A549 (cell line): ENCODE measurements at regions not wholly inside any gene's neighbourhood (a gene's known extent, or its start where the extent isn't known, plus 50 kb on each side); places are given as distances from the start of the nearest gene placed in this dataset.

ENCODE experiments used
- BHLHE40 ChIP-seq: IDR thresholded peaks from 2 replicates; pipeline ENCODE4 v1.6.1; 2012; ENCODE audit warnings: low read depth, low read length, inconsistent platforms
- EHMT2 ChIP-seq: fragments of 200-600 bp; sonication (generic); IDR thresholded peaks from 2 replicates; pipeline ENCODE4 v1.6.1; 2016; ENCODE audit warnings: antibody characterized with exemption, low read depth, mild to moderate bottlenecking, moderate library complexity
- EP300 ChIP-seq, 2 experiments: fragments of >200 bp; sonication (Bioruptor Twin); formaldehyde crosslinking; IDR thresholded peaks; 2 replicates in 1 of 2; 3 replicates in 1 of 2; pipeline ENCODE4 v1.6.1; 2016 to 2017
- HDAC2 ChIP-seq: fragments of 200-600 bp; sonication (generic); IDR thresholded peaks from 2 replicates; pipeline ENCODE4 v1.6.1; 2016
- KDM1A ChIP-seq: fragments of 200-600 bp; sonication (generic); IDR thresholded peaks from 2 replicates; pipeline ENCODE4 v1.6.1; 2016; ENCODE audit warnings: low read depth, mild to moderate bottlenecking
- NR3C1 ChIP-seq: fragments of >200 bp; sonication (Bioruptor Twin); formaldehyde crosslinking; IDR thresholded peaks from 3 replicates; pipeline ENCODE4 v1.6.1; 2017
- POLR2A ChIP-seq: IDR thresholded peaks from 2 replicates; pipeline ENCODE4 v1.6.1; 2012; ENCODE audit warnings: mild to moderate bottlenecking, low read length
- ZSCAN20 ChIP-seq: fragments of 250-450 bp; sonication (Bioruptor Pico); IDR thresholded peaks from 2 replicates; pipeline ENCODE4 v1.8.0; 2022; ENCODE audit warnings: mild to moderate bottlenecking, moderate library complexity
- TF ChIP-seq, protein P1 (sequence below): fragments of >200 bp; sonication (Bioruptor Twin); formaldehyde crosslinking; IDR thresholded peaks from 3 replicates; pipeline ENCODE4 v1.5.1; 2016
- TF ChIP-seq, protein P2 (sequence below): fragments of 450-650 bp; IDR thresholded peaks from 2 replicates; pipeline ENCODE4 v1.6.1; 2014; ENCODE audit warnings: antibody characterized with exemption
- TF ChIP-seq, protein P3 (sequence below): fragments of 200-600 bp; sonication (generic); IDR thresholded peaks from 2 replicates; pipeline ENCODE4 v1.6.1; 2016; ENCODE audit warnings: antibody characterized with exemption, mild to moderate bottlenecking, moderate library complexity

DNA sequence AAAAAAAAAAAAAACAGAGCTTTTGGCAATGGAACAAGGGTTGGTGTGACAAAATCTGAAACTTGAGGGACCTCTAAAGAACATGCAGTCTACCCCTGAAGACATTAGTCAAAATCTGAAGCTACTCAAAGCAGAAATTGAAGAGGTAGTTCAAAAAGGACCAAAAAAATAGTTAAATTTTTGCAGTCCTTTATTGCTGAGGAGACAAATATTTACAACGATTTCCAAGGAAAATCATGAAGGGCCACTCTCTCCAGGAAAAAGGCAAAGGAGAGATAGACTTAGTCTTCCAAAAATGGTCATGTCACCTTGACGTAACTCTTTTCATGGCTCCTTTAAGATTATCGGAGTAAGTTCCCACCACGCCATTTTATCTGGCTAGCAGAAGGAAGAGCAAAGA, 452.0 kb downstream of the XIRP2 start:
- no peak for TF ChIP-seq BHLHE40
- TF ChIP-seq, protein P1, sequence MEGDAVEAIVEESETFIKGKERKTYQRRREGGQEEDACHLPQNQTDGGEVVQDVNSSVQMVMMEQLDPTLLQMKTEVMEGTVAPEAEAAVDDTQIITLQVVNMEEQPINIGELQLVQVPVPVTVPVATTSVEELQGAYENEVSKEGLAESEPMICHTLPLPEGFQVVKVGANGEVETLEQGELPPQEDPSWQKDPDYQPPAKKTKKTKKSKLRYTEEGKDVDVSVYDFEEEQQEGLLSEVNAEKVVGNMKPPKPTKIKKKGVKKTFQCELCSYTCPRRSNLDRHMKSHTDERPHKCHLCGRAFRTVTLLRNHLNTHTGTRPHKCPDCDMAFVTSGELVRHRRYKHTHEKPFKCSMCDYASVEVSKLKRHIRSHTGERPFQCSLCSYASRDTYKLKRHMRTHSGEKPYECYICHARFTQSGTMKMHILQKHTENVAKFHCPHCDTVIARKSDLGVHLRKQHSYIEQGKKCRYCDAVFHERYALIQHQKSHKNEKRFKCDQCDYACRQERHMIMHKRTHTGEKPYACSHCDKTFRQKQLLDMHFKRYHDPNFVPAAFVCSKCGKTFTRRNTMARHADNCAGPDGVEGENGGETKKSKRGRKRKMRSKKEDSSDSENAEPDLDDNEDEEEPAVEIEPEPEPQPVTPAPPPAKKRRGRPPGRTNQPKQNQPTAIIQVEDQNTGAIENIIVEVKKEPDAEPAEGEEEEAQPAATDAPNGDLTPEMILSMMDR = no peak
- no peak for TF ChIP-seq KDM1A
- TF ChIP-seq, protein P2, sequence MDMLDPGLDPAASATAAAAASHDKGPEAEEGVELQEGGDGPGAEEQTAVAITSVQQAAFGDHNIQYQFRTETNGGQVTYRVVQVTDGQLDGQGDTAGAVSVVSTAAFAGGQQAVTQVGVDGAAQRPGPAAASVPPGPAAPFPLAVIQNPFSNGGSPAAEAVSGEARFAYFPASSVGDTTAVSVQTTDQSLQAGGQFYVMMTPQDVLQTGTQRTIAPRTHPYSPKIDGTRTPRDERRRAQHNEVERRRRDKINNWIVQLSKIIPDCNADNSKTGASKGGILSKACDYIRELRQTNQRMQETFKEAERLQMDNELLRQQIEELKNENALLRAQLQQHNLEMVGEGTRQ = no peak
- TF ChIP-seq NR3C1 = no peak
- TF ChIP-seq ZSCAN20 (CRISPR knock-in tag) = no peak
- TF ChIP-seq POLR2A = no peak
- no peak for TF ChIP-seq EHMT2
- TF ChIP-seq EP300 (IDR thresholded peaks at IDR 0.05) = no peak
- TF ChIP-seq, protein P3, sequence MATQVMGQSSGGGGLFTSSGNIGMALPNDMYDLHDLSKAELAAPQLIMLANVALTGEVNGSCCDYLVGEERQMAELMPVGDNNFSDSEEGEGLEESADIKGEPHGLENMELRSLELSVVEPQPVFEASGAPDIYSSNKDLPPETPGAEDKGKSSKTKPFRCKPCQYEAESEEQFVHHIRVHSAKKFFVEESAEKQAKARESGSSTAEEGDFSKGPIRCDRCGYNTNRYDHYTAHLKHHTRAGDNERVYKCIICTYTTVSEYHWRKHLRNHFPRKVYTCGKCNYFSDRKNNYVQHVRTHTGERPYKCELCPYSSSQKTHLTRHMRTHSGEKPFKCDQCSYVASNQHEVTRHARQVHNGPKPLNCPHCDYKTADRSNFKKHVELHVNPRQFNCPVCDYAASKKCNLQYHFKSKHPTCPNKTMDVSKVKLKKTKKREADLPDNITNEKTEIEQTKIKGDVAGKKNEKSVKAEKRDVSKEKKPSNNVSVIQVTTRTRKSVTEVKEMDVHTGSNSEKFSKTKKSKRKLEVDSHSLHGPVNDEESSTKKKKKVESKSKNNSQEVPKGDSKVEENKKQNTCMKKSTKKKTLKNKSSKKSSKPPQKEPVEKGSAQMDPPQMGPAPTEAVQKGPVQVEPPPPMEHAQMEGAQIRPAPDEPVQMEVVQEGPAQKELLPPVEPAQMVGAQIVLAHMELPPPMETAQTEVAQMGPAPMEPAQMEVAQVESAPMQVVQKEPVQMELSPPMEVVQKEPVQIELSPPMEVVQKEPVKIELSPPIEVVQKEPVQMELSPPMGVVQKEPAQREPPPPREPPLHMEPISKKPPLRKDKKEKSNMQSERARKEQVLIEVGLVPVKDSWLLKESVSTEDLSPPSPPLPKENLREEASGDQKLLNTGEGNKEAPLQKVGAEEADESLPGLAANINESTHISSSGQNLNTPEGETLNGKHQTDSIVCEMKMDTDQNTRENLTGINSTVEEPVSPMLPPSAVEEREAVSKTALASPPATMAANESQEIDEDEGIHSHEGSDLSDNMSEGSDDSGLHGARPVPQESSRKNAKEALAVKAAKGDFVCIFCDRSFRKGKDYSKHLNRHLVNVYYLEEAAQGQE = no peak
- TF ChIP-seq HDAC2 = no peak
